ENCODE measurements at regions not wholly inside any gene's neighbourhood (a gene's known extent, or its start where the extent isn't known, plus 50 kb on each side); places are given as distances from the start of the nearest gene placed in this dataset.

DNA sequence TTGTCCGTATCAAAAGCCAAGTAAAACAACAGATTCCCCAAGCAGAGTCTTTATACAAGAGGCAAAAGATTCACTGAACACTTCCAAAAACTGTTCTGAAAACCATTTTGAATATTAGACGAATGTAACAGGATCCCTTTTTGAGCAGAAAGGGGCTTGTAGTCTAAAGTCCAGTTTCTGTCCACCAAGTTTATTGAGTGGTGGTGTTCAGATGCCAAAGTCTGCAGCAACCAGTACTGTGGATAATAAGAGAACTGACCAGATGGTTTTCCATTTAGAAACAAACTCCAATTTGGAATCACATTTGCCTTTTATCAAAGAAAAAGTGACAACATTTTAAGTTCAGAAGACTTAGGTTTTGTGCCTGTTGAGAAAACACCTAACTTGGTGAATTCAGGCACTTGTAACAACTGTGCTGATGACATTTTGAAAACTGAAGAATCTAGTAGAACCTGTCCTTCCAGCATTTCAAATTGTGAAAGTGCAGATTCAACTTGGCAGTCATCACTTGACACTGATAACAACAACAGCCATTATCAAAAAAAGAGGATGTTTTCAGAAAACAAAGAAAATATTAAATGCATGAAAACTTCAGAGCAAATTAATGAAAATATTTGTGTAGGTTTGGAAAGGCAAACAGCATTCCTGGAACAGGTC lies 217.1 kb downstream of the CSNK2A3 start:
- no peak for ATAC-seq

DNA sequence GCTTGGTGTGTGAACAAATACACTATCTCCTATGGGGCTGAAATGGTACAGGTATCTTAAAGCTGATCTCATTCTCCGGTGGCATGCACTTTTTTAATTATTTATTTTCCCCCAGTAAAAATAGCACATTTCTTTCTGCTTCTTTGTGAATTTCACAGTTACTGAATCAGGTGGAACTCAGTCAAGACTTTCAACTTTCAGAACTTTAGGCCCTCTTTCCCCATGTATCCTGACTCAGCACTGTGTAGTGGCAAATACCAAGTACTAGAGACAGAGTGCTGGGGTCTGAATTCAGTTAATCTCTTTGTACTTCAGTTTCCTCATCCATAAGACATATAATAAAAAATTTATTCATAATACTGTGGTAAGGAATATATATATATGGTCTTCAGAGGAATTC lies 223.9 kb downstream of the CSNK2A3 start:
- ATAC-seq: no peak

DNA sequence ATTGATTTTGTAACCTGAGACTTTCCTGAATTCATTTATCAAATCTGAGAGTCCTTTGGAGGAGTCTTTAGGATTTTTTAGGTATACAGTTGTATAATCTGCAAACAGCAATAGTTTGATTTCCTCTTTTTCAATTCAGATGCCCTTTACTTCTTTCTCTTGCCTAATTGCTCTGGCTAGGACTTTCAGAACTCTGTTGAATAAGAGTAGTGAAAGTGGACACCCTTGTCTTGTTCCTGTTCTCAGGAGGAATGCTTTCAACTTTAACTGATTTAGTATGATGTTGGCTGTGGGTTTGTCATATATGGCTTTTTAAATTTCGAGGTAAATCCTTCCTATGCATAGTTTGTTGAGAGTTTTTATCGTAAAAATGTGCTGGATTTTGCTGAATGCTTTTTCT lies 227.4 kb downstream of the CSNK2A3 start:
- no peak for ATAC-seq

DNA sequence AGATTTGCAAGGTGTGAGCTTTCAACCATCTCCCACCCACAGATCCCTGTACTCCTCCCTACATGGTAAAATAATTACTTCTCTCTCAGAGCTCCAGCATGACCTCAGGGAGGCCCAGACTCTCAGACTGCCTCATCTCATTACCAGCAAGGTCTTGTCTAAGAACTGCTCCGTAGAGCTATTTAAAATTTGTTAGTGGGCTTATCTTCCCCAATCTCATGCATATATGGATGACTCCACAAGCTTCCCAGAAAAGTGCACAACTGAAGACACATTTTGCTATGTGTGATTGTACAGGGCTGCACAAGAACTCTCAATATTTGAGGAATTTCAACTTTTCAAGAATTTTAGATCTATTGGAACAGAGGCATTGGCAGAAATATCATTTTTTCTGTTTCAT lies 230.3 kb downstream of the CSNK2A3 start:
- ATAC-seq: no peak

DNA sequence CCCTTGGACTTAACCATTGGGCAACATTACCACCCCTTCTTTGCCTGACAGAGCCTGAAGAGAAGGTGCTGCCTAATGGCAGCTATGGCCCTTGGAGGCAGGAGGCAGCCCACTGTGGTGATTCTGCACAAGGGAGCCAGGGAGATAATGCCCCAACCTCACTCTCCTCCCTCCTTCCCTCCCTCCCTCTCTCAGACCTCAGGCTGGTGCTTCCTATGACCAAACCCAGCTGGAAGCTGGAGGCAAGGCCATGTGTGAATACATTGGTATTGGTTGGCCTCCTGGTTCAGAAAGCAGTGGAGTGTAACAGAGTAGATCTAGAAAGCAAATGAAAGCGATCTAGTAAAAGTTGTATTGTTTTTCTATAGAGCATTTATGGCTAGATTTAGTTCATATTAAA lies 233.1 kb downstream of the CSNK2A3 start:
- ATAC-seq: no peak

DNA sequence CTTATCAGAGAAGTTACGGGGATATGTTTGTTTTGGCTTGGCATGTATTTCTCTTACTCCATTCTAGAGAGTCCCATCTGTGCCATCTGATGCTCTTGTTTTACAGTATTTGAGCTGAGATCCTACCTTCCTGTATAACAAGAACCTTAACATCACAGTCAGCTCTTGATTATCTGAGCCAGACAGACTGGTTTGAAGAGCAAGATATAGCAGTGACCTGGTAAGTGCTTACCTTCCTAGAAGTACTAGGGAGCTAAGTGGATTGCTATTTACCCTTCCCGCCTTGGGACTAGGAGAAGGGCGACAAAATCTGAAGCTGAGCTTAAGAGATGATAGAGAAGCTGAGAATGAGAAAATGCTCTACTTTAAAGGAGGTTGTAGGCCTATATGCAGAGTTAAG lies 235.3 kb downstream of the CSNK2A3 start:
- ATAC-seq: peak; percentile 61

DNA sequence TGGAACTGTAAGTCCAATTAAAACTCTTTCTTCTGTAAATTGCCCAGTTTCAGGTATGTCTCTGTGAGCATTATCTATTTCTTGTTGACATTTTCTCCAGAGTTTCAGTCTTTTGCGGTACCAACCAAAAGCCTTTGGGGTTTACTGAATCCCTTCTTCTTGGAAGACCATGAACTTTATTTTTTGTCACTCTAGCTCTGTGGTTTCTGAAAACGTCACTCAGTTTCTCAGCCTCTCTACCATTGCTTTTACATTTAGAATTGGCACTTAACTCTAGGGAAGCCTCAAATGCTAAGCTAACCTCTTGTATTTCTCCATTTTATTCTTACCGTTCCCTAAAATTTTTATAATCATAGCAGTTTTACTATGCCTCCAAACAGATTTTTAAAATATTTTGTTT lies 237.6 kb downstream of the CSNK2A3 start:
- ATAC-seq: no peak

DNA sequence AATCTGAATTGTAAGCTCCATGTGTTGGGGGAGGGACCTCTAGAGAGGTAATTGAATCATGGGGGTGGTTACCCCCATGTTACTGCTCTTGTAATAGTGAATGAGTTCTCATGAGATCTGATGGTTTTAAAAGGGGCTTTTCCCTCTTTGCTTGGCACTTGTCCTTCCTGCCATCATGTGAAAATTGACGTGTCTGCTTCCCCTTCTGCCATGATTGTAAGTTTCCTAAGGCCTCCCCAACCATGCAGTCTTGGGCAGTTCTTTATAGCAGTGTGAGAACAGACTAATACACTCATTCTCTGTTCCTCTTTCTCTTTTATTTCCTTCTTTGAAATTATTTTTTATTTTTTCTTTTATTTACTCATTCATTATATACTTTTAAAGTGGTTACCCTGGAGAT lies 239.4 kb downstream of the CSNK2A3 start:
- no peak for ATAC-seq

DNA sequence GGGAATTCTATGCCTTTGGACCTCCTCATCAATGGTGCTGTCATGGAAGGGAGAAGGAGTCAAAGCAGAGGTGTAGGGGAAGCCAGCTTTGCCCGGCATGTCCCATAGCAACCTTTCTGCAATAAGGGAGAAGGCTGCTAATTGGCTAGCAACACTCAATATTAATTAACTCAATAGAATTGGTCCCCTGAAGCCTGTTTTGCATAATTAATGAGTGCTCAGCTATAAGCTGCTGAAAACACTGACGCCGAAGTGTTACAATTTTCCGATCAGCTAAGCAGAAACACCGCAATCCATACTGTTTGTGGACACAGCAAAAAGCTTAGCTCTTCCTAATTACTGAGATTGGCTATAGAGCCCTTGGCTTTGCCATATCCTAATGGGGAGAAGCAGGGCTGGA lies 245.0 kb downstream of the CSNK2A3 start:
- ATAC-seq: no peak

DNA sequence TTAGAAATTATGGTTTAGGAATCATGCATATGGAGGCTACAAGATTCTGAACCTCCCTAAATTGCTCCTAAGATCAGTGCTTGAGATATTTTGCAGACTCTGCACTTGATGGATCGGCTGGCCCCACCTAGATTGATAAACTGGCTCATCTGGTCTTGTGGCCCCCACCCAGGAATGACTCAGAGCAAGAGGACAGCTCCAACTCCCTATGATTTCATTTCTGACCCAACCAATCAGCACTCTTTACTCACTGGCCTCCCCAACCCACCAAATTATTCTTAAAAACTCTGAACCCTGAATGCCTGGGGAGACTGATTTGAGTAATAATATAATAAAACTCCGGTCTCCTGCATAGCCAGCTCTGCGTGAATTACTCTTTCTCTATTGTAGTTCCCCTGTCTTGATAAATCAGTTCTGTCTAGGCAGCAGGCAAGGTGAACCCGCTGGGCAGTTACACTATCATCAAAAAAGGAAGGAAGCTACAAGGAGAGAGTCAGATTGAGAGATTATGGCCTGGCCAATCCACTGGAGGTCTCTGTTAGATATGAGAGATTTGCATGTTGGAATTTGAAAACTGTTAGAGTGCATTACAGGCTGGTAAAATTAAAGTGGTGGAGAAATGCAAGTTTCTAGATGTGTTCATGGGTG lies 245.8 kb downstream of the CSNK2A3 start:
- ATAC-seq: peak; percentile 80

DNA sequence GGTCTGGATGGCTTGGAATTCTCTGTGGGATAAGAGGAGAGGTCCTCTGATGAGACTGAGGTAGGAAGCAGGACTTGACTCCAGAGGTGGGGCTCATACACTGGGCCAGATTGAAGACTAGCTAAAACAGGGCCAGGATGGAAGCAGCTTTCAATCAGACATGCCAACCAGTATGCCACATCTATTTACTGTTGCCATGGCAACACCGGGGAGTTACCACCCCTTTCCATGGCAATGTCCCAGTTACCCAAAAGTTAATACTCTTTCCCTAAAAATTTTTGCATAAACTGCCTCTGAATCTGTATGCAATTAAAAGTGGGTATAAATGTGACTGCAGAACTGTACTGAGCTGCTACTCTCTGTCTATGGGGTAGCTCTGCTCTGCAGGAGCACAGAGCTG lies 247.5 kb upstream of the ZBED5 start:
- ATAC-seq: no peak

DNA sequence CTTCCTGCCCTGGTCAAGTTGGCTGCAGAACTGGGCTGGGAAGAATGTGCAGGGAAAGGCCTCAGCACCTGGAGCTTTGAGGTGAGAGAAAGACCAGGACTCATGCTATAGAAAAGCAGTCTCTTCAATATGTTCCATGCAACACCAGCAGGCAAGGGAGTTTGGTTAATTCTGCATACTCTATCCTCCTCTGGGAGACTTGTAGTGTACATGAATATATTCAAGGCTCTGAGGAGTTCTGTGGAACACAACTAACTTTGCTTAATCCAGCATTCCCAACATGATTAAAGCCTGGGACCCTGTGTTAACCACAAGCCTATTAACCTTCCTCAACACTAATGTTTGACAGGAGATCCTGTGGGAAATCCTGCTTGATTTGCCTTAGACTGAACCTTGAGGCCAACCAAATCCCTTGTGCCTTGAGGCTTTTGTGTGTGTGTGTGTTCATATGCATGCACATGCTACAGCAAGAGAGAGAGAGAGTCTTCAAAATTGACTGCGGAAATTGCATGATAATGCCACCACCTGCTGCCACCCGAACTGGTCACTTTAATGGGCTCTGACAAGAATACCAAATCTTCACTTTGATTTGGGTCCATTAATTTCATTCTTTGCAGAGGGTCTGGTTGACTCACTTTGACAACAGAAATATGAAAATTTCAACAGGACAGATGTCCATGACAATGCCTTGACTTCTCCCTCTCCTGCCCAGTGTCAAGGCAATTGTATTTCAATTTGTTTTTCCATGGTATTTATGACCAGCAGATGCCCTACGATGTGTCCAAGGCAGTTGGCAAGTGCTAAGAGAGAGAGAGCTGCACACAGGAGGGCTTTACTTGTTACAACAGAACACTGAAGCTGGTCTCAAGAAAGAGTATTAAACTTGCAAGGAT lies 238.2 kb upstream of the ZBED5 start:
- no peak for ATAC-seq

DNA sequence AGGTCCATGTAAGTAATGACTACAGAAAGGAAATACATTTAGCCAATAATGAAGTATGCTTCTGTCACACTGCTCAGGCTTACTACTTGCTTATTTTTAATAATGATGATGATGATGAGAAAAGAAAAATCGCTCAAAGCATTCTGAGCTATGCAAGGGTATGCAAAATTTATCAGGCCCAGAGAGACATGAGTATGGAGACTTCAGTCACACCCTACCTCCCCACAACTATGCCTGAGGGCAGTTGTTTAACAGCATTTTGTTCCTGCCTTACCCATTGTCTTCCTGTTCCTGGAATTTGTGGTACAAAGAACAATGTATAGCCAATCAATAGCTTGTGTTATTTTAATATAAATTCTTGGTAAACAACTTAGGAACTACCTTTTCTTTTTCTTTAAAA lies 232.6 kb upstream of the ZBED5 start:
- no peak for ATAC-seq

DNA sequence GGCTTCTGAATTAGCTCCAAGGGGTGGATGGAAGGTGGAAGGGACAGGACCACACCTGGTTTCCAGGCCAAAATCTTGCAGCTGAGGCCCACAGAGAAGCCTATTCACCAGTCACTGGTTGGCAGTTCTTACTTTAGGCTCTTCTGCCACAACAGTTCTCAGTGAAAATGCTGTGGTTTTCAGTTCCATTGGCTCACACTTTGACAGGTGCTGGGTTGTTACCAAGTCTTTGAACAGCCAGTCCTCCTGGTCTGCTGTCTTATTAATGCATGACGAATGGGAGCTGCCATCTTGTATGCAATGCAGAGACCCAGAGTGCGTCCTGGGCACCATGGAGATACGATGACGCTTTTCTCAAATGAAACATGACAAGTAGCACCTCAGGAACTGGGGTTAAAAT lies 232.0 kb upstream of the ZBED5 start:
- no peak for ATAC-seq

DNA sequence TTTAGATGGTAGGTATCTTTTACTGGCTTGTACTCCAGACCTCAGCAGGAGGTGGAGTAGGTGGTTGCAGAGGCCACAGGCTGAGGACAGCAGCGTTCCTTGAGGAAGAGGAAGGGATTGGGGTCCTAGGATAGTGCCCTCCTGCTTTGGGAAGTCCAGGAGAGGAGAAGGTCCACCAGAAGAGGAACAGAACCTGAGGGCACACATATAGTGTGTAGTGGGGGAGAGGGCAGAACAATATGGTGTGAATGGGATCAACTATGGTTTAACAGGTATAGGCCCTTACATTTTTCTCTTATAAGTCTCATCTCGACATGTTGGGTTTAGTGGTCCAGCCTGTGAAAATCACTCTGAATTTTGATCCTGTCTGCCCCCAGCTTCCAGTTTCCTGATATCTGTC lies 229.1 kb upstream of the ZBED5 start:
- no peak for ATAC-seq

DNA sequence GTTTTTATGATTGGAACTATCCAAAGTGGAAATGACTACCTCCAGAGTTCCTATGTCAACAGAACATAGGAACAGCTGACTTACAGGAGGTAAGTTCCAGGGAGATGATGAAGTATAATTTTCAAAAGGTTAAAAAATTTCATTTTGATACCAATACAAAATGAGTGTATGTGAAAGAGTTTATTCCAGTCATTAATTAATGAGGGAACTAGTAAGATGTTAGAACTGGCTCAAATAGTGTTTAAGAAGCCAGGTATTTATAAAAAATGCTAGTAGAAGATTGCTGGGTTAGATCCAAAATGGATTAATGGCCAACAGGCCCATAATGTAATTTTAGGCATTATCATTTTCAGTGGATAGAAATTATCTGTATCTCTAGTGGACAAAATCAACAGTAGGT lies 227.7 kb upstream of the ZBED5 start:
- ATAC-seq: no peak

DNA sequence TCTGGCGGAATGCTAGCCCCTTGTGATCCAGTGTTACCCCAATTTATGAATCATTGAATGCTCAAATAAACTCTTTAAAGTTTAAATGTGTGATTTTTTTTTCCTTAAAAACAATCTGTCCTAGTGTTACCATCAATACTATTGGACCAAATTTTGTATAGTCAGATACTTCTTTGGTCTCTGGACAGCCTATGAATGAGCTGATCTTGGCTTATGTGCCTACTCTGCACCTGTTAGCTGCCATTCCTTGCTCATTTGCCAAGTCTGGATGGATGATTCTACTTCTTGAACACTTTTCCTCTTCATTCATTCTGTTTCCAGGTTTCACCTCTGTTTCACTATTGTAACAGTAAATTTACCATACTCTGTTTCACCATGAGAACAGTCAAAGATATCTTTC lies 226.5 kb upstream of the ZBED5 start:
- ATAC-seq: no peak

DNA sequence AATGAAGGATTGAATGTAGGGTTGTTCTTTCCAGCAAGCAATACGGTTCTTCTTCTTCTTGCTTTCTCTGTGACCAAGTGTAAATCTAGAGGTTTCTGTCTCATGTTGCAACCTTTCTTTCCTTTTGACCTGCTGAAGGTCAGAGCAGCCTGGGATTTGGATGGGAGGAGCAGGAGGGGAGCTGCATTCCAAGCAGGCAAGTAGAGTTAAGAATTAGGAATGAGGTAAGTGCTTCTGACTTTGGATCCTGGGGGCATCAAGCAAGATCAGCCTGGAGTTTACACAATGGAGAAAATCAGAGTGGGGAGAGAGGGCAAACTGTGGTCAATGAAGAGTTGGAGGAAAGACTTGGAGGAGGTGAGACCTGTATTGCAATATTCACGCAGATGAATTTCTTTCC lies 225.6 kb upstream of the ZBED5 start:
- ATAC-seq: no peak

DNA sequence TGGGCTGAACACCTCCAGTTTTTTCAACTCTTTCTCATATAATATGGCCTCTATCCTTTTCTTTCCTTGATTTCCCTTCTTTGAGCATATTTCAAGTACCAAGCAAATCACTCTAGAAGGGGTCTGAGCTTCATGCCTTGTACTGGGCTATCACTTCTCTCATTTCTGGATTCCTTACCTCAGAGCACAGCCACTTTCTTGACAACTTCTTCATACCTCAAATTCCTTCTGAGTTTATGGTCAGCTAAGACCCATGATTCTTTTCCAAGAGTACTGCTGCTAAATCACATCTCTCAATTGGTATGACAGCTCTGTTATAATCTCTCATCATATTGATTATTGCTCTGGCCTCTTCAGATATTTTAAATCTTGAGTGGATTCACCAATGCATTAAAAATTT lies 224.8 kb upstream of the ZBED5 start:
- ATAC-seq: no peak

DNA sequence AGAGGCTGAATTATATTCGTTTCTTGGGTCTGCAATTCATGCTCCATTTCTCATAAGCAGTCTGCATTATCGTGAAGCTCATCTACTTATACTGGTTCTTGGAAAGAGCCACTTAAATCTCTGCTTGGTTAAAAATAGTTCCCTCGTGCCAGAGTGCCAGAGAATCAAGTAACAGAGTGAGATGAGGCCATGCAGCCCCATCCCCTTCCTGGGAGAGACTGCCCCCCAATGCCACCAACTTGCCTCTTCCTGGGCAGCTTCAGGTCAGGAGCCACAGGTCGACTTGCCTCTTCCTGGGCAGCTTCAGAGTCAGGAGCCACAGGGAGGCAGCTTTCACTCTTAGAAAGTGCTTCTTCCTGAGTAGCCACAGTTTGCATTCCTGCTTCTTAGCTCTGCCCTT lies 223.9 kb upstream of the ZBED5 start:
- ATAC-seq: no peak

DNA sequence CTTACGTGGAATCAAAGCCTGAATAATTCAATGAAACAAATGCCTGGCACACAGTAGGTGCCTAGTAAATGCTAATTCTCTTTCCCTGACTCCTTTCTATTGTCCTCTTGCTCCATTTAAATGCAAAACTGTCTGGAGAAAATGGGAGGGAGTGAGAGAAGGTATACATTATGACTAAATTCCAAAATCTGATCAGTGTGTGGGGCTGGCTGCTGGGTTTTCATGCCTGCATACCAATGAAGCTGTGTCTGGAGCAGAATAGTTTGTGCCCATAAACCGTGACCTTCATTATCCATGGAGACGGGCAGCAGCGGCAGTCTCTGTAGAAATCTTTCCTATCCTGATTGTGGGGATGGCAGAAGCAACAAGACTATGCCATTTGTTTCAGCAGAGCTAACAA lies 223.4 kb upstream of the ZBED5 start:
- ATAC-seq: no peak

DNA sequence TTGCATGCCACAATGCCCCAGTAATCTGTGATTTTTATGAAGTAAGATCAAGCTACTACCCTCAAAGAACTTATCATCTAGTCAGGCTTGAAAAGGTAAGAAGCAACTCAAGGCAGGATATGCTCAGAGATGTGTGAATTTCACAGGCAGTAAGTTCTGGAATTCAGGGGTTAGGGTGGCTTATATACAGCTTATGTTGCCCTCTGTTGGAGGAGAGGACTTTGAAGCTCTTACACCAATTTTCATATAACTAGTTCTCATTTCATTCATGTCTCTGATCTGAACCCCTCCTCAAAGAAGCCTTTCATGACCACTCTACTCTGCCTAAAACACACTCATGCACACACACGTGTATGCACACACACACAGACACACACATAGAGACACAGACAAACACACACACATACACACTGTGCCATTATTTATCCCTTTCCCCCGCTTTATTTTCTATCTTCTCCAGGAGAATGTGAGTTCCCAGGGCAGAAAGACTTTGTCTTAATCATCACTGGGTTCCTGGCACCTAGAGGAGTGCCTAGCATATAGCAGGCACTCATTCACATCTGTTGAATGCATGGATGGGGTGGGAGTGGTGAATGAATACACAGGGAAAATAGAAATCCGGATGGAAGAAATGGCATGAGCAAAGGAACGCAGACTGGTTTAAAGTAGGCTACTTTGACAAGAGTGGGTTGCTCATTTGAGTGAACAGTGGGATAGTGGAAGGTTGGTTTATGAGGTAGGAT lies 220.7 kb upstream of the ZBED5 start:
- no peak for ATAC-seq

DNA sequence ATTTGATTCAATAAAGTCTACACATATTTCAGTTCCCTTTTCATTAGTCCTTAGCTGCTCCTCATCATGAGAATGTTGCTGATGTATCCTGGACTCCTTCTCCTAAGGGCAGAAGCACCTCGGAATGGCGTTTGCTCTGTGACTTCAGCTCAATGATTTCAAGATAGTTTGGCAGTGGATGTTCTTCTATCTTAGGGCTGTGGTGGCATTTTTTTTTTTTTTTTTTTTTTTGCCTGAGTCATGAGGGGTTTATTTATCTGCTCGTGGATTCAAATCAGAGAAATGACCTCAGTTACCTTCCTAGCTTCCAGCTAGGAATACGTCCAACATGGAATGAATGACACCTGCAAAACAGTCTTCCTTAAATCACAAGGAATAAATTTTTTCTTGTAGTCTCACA lies 220.0 kb upstream of the ZBED5 start:
- ATAC-seq: no peak

All from esophagus mucosa (tissue), 1 donor.